HG02970 (cell line): ENCODE measurements at regions not wholly inside any gene's neighbourhood (a gene's known extent, or its start where the extent isn't known, plus 50 kb on each side); places are given as distances from the start of the nearest gene placed in this dataset.
"Not testable (repeated sequence)": the region's sequence is repeated elsewhere in the genome, so short reads cannot be mapped to it uniquely, and the experiment has no call there.

Experiments
- ATAC-seq: cut with Tn5 transposase; IDR thresholded peaks from one replicate; pipeline ENCODE4 v1.9.1; 2021; ENCODE audit warnings: mild to moderate bottlenecking, moderate library complexity, moderate number of reproducible peaks; ENCODE audit not compliant: unreplicated experiment, low FRiP score

DNA sequence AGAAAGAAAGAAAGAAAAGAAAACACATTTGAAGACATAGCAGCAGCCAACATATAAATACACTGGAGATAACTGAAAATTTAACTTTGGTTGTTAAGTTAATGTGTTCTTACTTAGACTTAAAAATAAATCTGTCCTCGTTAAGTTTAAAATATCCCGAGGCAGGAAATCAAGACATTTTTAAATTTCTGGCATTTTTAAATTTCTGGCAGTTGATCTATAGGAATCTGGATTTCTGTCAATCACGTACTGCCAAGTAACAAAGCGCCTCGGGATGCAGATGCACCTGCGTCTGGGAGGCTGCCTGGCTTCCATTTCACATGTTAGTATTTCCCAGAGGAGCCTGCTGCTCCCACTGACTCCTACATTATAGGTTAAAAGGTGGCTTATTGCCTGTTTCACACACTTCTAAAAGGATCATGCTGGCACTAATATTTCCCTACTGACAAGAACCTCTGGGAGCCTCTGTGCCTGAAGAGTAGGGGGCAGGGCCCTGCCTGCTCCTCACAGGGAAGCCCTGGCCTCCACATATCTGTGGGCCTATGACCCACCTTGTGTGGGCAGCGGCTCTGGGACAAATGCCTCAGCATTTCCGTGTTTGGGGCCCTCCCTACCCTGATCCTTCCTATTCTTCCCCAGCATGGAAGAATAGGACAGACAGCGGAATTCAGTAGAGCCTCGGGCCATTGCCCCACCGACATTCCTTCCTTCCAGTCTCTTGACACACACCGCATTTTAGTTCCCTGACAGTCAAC is 62.8 kb upstream of the ATP12A start:
- no peak for ATAC-seq

DNA sequence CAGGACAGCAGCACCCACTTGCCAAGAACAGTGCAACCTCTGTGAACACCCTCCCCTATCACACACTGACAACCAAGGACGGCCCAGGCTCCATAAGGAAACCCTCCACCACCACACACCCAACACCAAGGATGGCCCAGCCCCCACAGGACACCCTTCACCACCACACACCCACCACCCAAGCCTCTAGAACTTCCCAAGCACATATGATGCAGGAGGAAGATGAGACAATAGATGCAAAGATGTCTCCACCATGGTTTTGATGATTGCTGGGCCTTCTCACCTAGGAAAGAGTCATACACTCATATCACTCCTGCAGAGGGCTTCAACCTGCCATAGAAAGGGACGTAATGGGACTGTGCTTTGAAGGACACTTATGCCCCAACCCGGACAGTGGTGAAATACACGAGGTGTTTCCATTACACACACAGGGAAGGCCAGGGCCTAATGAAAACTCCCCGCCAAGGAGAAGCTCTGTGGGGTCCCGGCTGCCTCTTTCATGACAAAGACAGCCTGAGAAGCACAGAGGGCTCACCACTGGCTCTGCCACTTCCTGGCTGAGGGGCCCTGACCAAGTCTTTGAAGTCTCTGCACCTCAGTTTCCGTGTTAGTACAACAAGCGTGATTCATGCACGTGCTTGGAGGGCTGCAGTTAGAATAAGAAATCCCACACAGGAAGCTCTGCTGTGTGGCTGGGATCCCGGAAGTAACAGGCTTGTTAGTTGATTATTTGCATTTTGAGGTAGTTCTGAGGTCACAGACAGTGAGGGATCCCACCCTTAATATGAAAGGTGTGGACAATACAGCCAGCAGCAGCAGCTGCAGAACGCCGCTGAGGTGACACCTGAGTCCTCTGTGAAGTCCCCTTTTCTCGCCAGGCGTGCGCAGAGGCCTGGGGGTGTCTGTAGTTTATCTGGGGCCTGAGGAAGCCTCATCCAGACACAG is 61.9 kb upstream of the ATP12A start:
- ATAC-seq, result peak; percentile 60

DNA sequence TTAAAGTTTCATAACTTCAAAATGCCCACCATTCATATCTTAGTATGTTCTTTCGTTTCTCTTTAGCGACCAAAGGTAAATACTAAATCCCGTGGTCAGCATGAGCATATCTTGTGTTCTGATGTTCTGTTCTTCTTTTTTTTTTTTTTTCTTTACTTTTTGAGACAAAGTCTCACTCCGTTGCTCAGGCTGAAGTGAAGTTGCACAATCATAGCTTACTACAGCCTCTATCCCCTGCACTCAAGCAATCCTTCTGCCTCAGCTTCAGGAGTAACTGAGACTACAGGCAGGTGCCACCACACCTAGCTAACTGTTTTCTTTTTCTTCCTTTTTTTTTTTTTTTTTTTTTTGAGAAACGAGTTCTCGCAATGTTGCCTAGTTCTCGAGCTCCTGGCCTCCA is 60.9 kb upstream of the ATP12A start:
- no peak for ATAC-seq

DNA sequence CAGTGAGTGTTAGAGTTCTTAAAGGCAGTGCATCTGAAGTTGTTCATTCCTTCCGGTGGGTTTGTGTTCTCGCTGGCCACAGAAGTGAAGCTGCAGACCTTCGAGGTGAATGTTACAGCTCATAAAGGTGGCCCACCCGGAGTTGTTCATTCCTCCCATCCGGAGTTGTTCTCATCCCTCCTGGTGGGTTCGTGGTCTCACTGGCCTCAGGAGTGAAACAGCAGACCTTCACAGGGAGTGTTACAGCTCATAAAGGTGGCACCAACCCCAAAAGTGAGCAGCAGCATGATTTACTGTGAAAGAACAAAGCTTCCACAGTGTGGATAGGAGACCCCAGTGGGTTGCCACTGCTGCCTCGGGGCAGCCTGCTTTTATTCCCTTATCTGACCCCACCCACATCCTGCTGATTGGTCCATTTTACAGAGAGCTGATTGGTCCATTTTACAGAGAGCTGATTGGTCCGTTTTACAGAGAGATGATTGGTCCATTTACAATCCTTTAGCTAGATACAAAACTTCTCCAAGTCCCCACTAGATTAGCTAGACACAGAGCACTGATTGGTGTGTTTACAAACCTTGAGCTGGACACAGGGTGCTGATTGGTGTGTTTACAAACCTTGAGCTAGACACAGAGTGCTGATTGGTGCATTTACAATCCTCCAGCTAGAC is 57.6 kb upstream of the ATP12A start:
- not testable (repeated sequence) for ATAC-seq

DNA sequence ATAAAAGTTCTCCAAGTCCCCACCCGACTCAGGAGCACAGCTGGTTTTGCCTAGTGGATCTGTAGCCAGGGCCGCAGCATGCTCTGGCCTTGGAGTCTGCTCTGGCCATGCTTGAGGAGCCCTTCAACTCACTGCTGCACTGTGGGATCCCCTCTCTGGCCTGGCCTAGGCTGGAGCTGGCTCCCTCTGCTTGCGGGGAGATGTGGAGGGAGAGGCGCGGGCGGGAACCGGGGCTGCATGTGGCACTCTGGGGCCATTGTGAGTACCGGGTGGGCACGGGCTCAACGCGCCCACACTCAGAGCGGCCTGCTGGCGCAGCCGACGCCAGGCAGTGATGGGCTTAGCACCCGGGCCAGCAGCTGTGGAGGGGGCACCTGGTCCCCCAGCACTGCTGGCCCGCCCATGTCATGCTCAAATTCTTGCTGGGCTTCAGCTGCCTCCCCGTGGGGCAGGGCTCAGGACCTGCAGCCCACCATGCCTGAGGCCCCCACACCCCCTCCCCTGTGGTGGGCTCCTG is 57.0 kb upstream of the ATP12A start:
- ATAC-seq, result no peak

DNA sequence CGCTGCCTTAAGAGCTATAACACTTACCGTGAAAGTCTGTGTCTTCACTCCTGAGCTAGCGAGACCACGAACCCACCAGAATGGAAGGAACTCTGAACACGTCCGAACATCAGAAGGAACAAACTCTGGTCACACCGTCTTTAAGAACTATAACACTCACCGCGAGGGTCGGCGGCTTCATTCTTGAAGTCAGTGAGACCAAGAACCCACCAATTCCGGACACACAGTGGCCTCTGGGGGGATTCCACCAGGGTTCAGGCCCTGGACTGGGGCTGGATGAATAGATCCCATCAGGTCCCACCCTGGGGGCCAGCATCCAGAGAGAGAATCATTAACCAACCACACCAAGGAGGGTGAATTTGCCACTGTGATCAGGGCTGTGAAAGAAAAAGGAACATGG is 55.8 kb upstream of the ATP12A start:
- no peak for ATAC-seq

DNA sequence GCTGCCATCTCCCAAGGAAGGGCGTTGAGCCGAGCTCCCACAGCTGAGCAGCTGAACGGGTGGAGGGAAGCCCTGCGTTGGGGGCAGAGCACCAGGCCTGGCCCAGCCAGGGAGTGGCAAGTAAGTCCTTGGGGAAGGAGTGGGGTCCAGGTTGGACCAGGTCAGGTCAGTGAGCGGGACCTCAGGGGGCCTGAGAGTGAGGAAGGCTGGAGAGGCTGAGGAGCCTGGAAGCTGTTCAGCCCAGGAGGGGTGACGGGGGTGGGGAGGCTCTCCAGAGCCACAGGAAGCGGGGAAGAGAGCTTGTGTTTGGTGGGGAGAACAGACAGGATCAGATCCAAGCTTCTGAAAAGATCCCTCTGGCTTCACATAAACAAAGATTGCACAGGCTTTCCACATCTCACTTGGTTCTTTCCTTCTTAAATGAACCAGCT is 55.4 kb upstream of the ATP12A start:
- no peak for ATAC-seq

DNA sequence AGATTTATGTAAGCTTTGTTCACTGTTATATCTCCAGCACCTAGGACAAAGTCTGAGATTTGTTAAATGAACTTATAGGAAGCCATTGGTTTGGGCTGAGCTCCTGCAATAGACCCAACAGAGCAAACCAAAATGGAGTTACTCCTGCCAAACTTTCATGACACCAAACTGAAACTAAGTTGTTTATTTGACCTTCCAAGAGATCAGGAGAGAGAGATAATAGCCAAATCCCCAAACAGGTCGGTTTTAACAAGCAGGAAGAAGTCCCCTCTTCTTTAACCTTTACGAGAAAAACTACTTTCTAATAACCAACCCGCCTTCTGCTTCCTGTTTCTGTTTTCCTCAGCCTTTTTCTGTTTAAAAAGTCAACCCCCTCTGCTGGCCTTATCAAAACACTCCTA is 54.9 kb upstream of the ATP12A start:
- ATAC-seq, result no peak

DNA sequence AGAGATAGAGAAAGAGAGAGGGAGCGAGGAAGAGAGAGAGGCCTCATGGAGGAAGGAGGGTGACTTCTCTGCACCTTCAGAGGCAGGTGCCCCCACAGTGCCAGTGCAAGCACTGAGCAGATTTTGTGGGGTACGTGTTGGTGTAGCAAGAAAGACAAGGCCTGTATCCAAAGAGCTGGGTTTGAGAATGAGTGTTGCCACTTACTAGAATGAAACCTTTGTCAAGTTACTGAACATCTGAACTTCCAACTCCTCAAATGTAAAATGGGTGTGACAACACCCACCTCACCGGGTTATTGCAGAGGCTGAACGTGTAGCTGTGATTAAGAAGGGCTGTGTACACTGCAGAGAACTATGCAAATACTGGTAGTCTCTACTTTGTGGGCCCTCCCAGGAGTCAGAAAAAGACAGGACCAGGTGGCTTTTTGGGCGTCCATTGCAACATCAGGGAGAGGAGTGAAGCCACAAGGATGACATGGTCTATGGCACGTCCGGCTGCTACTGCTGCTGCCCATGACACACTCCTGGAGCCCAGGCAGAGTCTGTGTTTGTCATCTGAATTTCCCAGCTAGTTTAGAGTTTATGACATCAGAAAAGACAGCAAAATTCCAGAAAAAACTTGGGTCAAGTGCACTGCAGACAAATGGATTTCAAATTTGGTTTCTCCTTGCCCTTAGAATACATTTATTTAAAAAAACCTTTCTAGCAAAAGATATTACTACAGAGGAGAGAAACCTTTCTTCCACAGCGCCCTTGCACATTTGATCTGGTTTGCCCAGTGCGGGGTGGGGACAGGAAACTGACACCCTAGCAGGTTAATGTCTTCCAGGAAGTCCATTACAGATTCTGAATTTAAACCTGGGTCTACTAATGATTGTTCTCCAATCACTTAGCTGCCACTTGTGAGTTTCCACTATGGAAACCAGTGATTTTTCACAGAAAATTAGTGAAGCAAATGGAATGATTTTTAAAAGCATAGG is 54.0 kb upstream of the ATP12A start:
- no peak for ATAC-seq

DNA sequence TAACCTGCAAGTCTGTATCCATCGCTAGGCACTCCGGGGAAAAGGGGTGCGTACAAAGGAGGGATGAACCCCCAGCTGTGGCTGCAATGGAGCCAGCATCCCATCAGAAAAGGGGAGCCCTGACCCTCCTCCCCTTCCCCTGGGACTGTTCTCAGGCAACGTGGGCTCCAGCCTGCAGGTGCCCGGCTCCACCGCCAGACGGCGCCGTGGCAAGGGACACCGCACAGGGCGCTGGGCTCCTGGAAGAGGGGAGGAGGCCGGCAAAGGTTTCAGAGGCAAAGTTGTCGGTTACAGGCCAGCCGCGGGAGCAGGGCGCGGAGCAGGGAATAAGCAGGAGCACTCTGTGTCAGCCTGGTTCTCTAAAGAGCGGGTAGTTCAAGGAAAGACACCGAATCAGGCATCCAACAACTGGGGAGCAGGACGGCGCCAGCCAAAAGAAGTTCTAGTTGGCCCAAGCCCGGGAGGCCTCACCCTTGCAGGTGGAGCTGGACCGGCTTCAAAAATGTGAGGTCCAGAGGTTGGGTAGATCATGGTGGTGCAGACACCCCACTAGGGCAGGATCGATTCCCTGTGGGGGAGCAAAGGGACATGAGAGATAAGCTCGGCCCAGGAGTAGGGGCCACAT is 53.0 kb upstream of the ATP12A start:
- no peak for ATAC-seq

DNA sequence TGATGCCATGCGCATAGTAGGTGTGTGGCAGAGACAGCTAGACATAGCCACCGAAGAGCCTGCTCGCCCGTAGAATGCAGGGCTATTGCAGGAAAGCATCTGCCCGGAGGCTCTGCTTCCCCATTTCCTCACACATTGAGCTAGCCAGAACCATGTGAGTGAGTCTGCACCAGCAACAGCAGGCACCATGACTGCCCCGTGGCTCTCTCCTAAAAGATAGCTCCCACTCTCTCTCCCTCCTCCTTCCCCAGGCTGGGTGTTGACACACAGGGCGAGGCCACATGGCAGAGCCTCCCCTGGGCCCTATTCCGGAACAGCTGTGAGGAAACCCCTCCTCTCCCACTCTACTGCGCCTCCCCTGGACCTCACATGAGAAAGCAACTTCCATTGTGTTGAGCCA is 52.3 kb upstream of the ATP12A start:
- no peak for ATAC-seq

DNA sequence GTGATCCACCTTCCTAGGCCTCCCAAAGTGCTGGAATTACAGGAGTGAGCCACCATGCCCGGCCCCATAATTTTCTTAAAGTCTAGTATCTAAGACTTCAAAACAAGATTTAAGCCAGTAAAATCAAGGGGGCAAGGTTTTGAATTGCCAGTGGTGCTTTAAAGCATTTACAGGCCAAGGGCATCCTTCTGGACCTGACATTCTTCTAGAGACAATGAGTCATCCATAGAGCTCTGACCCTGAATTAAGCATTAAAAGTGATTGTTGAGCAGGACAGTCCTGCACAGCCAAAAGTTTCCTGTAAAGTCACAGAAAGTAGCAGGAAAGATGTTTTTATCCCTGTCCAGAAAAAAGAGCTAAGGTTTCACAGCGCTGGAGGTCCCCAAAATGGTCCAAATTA is 50.9 kb upstream of the ATP12A start:
- no peak for ATAC-seq

DNA sequence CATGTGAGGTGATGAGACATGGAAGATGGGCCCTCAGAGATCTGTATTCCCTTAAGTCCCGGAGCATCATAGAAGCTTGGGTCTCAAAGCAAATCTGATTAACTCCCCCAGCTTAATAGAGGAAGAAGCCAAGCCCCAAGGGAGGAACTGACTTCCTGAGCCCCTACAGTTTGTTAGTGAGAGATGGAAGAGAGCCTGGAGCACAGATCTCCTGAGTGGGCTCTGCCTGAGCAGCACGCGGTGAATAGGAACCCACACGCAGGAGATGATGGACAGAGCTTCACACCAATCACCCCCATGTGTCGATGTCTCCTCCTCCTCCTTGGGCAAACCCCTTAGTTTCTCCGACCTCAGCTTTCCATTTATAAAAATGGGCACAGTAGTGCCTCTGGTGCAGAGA is 50.1 kb upstream of the ATP12A start:
- no peak for ATAC-seq
